ENCODE measurements at regions not wholly inside any gene's neighbourhood (a gene's known extent, or its start where the extent isn't known, plus 50 kb on each side); places are given as distances from the start of the nearest gene placed in this dataset.

- no peak for DNase-seq (ENCODE audit: extremely low spot score)
These were observed 1186.2 kb downstream of the BCL11B start for GRCh38 chr14:98085751-98086150.

DNA sequence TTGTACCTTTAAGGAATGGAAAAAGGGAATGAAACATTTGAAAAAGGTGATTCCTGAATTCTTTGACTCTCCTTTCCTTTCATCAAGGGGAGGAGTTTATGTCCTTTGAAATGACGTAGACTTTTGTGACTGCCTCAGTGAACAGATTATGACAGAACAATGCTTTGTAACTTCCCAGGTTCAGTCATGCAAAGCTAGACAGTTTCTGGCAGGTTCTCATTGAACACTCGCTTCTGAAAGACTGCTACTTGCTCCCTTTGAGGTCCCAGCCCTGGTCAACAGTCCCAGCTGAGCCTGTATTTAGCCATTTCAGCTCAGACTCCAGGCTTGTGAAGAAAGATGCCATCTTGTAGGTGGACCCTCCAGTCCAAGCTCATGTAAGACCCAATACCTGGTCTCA, 1178.9 kb downstream of the BCL11B start:
- TF ChIP-seq, protein P1, sequence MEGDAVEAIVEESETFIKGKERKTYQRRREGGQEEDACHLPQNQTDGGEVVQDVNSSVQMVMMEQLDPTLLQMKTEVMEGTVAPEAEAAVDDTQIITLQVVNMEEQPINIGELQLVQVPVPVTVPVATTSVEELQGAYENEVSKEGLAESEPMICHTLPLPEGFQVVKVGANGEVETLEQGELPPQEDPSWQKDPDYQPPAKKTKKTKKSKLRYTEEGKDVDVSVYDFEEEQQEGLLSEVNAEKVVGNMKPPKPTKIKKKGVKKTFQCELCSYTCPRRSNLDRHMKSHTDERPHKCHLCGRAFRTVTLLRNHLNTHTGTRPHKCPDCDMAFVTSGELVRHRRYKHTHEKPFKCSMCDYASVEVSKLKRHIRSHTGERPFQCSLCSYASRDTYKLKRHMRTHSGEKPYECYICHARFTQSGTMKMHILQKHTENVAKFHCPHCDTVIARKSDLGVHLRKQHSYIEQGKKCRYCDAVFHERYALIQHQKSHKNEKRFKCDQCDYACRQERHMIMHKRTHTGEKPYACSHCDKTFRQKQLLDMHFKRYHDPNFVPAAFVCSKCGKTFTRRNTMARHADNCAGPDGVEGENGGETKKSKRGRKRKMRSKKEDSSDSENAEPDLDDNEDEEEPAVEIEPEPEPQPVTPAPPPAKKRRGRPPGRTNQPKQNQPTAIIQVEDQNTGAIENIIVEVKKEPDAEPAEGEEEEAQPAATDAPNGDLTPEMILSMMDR (IDR thresholded peaks at IDR 0.05; ENCODE audit: control extremely low read depth, extremely low read depth, low read depth, missing control alignments) = no peak
- ChIA-PET CTCF (interaction anchor here (1.0 kb wide), 1 partner anchor 9 kb away, joined by 3 read pairs; no protein-coding TSS in a partner anchor), POLR2A (no interaction called here)
- no peak for DNase-seq (ENCODE audit: extremely low spot score)

More at GRCh38 chr14:98085751-98086150, 1186.2 kb downstream of the BCL11B start:
- TF ChIP-seq, protein P1 (IDR thresholded peaks at IDR 0.05; ENCODE audit: control extremely low read depth, extremely low read depth, low read depth, missing control alignments) = no peak
- CTCF ChIA-PET = no interaction called here
- POLR2A ChIA-PET = no interaction called here

DNA sequence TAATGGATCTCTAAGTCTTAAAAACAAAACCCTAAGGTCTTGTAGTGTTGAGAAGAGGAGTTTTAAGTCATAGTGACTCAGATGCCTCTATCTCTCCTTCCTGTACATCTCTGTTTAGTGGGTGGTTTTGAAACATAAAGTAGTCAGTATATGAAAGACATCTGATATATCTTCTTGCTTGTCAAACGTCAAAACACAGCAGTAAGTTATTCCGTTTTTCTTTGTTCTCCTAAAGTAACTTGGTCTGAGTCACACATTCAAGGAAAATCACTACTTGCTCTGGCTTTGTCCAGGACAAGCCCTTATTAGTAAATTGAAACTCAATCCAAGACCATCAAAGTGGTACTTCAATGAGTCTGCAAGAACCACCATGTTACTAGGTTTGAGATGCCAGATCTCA, 1172.5 kb downstream of the BCL11B start:
- TF ChIP-seq, protein P1 (IDR thresholded peaks at IDR 0.05; ENCODE audit: control extremely low read depth, extremely low read depth, low read depth, missing control alignments) = no peak
- POLR2A ChIA-PET = no interaction called here
- CTCF ChIA-PET = no interaction called here
- DNase-seq (ENCODE audit: extremely low spot score) = no peak

- ChIA-PET POLR2A (no interaction called here), CTCF (no interaction called here)
- no peak for DNase-seq (ENCODE audit: extremely low spot score)
- TF ChIP-seq, protein P1 (IDR thresholded peaks at IDR 0.05; ENCODE audit: control extremely low read depth, extremely low read depth, low read depth, missing control alignments) = no peak
These were observed 1170.7 kb downstream of the BCL11B start for GRCh38 chr14:98101323-98101722.

- ChIA-PET POLR2A (no interaction called here), CTCF (no interaction called here)
- TF ChIP-seq, protein P1 (IDR thresholded peaks at IDR 0.05; ENCODE audit: control extremely low read depth, extremely low read depth, low read depth, missing control alignments) = no peak
- DNase-seq (ENCODE audit: extremely low spot score) = no peak
These were observed 1168.3 kb downstream of the BCL11B start for GRCh38 chr14:98103705-98104104.

DNA sequence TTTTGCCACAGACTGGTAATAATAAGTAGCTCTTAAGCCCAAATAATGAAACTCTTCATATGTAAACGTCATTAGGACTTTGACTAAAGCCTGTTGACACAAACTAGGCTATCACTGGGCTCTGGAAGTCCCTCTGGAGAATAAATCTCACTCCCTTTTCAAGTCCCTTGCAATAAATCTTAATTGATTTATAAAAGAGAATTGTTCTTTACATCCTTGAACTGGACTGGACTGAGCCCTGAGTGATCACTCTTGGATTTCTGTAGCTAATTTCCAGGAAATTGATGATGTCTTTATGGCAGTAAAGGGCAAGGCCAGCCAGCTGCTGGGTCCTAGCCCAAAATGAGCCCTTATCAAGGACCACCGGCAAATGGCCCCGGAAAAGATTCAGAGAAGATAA, 1162.7 kb downstream of the BCL11B start:
- CTCF ChIA-PET = no interaction called here
- TF ChIP-seq, protein P1 (IDR thresholded peaks at IDR 0.05; ENCODE audit: control extremely low read depth, extremely low read depth, low read depth, missing control alignments) = no peak
- POLR2A ChIA-PET = no interaction called here
- DNase-seq (ENCODE audit: extremely low spot score) = no peak
